RWPE1 (cell line): ENCODE measurements at regions not wholly inside any gene's neighbourhood (a gene's known extent, or its start where the extent isn't known, plus 50 kb on each side); places are given as distances from the start of the nearest gene placed in this dataset.
"Not testable (repeated sequence)": the region's sequence is repeated elsewhere in the genome, so short reads cannot be mapped to it uniquely, and the experiment has no call there.

ENCODE experiments used
- CTCF ChIA-PET: fragments of 350-600 bp; sonication (Branson Sonifier 250); formaldehyde crosslinking; extraction: SDS; loops from one replicate; lab custom pipeline; 2021; lab: Yijun Ruan, JAX
- POLR2A ChIA-PET: fragments of 400-600 bp; formaldehyde crosslinking; extraction: SDS; loops from one replicate; lab custom pipeline; 2020; ENCODE audit warnings: antibody characterized with exemption; ENCODE audit not compliant: low non-redundant PET; lab: Yijun Ruan, JAX
- DNase-seq: peaks from one replicate; pipeline ENCODE4 v3.0.0; 2012; ENCODE audit warnings: low spot score
- H3K27ac ChIP-seq: fragments of 450-650 bp; 2 replicates; pipeline ENCODE4 v1.5.1; 2017
- CTCF ChIP-seq: fragments of 450-650 bp; conservative IDR thresholded peaks from 2 replicates; pipeline ENCODE4 v1.5.1; 2017; ENCODE audit warnings: low read depth, mild to moderate bottlenecking

GRCh38 chrX:63201987-63202386, 149.1 kb downstream of the SPIN4 start:
- CTCF ChIA-PET, H3K27ac ChIP-seq, DNase-seq, POLR2A ChIA-PET: not testable (repeated sequence)

GRCh38 chrX:63198693-63199092, 152.4 kb downstream of the SPIN4 start:
- POLR2A ChIA-PET, H3K27ac ChIP-seq, CTCF ChIA-PET, DNase-seq: not testable (repeated sequence)

- CTCF ChIA-PET, POLR2A ChIA-PET, DNase-seq, H3K27ac ChIP-seq: not testable (repeated sequence)
Measured at GRCh38 chrX:63192366-63193041, 158.6 kb downstream of the SPIN4 start.

GRCh38 chrX:63186137-63186536, 165.0 kb downstream of the SPIN4 start:
- no peak overlapping the region for H3K27ac ChIP-seq
- CTCF ChIA-PET = no interaction called here
- DNase-seq = no peak
- POLR2A ChIA-PET = no interaction called here
- TF ChIP-seq CTCF = no peak

- POLR2A ChIA-PET = not testable (repeated sequence)
Measured at GRCh38 chrX:63179852-63180251, 171.3 kb downstream of the SPIN4 start.

GRCh38 chrX:63176578-63176977, 174.6 kb downstream of the SPIN4 start:
- POLR2A ChIA-PET, CTCF ChIA-PET, DNase-seq, H3K27ac ChIP-seq: not testable (repeated sequence)

More at GRCh38 chrX:63179852-63180251, 171.3 kb downstream of the SPIN4 start:
- CTCF ChIA-PET, DNase-seq, H3K27ac ChIP-seq: not testable (repeated sequence)

- POLR2A ChIA-PET, H3K27ac ChIP-seq, DNase-seq, CTCF ChIA-PET: not testable (repeated sequence)
Measured at GRCh38 chrX:63173841-63174718, 177.1 kb downstream of the SPIN4 start.

- CTCF ChIA-PET, POLR2A ChIA-PET, DNase-seq, H3K27ac ChIP-seq: not testable (repeated sequence)
Measured at GRCh38 chrX:63169416-63169815, 181.7 kb downstream of the SPIN4 start.

- POLR2A ChIA-PET, CTCF ChIA-PET, H3K27ac ChIP-seq, DNase-seq: not testable (repeated sequence)
Measured at GRCh38 chrX:63168949-63169348, 182.2 kb downstream of the SPIN4 start.

GRCh38 chrX:63167002-63167401, 184.1 kb downstream of the SPIN4 start:
- DNase-seq, POLR2A ChIA-PET, H3K27ac ChIP-seq, CTCF ChIA-PET: not testable (repeated sequence)

GRCh38 chrX:63160994-63161393, 190.1 kb downstream of the SPIN4 start:
- H3K27ac ChIP-seq, CTCF ChIA-PET, DNase-seq, POLR2A ChIA-PET: not testable (repeated sequence)

- POLR2A ChIA-PET, H3K27ac ChIP-seq, DNase-seq, CTCF ChIA-PET: not testable (repeated sequence)
Measured at GRCh38 chrX:63160340-63160739, 190.8 kb downstream of the SPIN4 start.

GRCh38 chrX:63145526-63145925, 205.6 kb downstream of the SPIN4 start:
- H3K27ac ChIP-seq, CTCF ChIA-PET, POLR2A ChIA-PET, DNase-seq: not testable (repeated sequence)

- DNase-seq, H3K27ac ChIP-seq, POLR2A ChIA-PET, CTCF ChIA-PET: not testable (repeated sequence)
Measured at GRCh38 chrX:63142588-63142987, 208.5 kb downstream of the SPIN4 start.

GRCh38 chrX:63135859-63136258, 215.3 kb downstream of the SPIN4 start:
- H3K27ac ChIP-seq, POLR2A ChIA-PET, DNase-seq, CTCF ChIA-PET: not testable (repeated sequence)
